HG03457 (cell line): ENCODE measurements at regions not wholly inside any gene's neighbourhood (a gene's known extent, or its start where the extent isn't known, plus 50 kb on each side); places are given as distances from the start of the nearest gene placed in this dataset.
"Not testable (repeated sequence)": the region's sequence is repeated elsewhere in the genome, so short reads cannot be mapped to it uniquely, and the experiment has no call there.

Experiments
- ATAC-seq: cut with Tn5 transposase; IDR thresholded peaks from one replicate; pipeline ENCODE4 v1.9.1; 2021; ENCODE audit warnings: moderate number of reproducible peaks; ENCODE audit not compliant: unreplicated experiment

- no peak for ATAC-seq
These were observed 295.7 kb downstream of the ADGRD1 start for GRCh38 chr12:131249246-131250027.

DNA sequence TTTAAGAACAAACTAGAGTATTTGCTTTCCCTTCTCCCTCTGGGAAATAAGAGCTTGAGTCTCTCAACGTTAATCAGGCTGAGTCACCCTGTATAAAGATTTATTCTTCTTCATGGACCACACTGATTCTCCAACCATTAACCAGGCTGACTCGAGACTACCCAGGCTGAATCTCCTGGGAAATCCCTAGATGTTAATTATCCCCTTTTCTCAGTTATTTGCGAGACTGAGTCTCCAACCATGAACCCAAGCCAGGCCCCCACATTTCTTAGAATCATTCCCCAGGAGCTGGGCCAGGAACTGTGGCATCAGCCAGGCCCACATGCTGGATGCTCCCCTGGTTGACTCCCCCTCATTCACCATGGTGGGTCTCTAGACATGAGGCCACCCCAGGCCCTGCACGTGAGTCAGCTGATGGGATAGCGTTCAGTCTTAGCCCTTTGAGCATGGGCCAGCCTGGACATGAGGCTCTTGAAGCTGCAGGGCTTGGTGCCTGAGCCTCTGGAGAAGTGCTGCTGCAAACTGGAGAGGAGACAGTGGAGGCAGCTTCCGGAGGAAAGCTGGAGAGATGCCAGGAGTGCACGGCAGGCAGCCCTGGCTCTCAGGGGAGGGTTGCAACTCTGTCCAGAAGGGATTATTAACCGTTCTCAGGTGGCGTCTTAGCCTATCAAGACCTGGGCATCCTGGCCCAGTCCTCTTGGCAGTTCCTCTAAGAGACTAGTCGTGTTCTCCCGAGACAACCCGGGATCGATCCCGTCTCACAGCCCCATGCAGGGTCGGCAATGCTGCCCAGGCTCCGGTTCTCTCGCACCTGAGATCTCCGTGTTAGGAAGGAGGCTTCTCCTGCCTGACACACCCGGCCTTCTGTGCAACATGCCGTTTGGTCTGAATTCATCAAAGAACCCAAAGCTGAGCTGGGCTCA is 296.6 kb downstream of the ADGRD1 start:
- ATAC-seq = no peak

- no peak for ATAC-seq
These were observed 297.2 kb downstream of the ADGRD1 start for GRCh38 chr12:131250951-131251315.

DNA sequence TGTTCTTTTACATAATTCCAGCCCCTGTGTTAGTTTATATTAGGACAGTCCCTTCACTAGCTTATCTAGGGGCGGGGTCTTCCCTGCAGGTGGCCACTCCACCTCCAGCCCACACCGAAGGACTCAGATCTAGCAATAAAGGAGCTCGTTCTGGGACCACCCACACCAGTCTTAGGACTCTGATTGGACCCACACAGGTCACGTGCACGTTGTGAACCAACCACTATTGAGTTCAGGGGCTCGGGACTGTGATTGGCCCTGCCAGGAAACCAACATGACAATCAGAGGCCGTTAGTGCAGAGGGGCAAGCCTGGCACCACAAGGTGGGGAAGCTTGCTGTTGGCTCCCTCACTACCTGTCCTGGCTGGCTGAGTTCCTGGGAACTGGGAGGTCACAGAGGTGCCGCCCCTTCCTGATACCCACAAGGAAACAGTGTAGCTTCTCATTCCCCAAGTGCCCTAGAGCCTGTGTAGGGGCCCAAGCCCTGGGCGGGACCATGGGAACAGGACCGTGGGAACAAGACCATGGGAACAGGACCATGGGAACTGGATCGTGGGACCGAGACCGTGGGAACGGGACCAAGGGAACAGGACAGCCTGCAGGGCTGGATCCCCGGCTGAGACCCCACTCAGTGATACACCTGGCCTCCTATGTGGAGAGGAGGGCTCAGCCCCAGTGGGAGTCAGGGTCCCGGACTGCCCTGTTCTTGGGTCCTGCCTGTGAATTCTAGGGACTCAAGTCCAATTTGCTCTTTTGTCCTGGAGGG is 297.8 kb downstream of the ADGRD1 start:
- no peak for ATAC-seq

- no peak for ATAC-seq
These were observed 299.8 kb downstream of the ADGRD1 start for GRCh38 chr12:131253376-131254026.

DNA sequence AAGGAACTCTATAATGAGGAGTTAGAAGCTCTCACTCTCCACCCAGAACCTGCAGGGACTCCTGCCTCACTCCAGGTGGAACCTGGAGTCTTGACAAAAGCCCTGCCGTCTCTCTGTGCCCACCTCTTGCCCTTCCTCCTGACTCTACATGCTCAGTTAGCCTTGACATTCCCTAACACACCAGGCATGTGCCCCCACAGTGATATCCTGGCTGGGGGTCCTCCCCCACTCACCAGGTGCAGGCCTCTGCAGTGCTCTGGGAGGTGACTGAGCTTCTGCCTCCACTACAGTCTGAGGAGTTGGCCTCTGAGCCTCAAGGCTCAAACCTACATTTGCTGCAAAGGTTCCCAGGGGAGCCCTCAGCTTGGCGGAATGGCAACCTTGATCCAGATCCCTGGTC is 300.7 kb downstream of the ADGRD1 start:
- no peak for ATAC-seq

DNA sequence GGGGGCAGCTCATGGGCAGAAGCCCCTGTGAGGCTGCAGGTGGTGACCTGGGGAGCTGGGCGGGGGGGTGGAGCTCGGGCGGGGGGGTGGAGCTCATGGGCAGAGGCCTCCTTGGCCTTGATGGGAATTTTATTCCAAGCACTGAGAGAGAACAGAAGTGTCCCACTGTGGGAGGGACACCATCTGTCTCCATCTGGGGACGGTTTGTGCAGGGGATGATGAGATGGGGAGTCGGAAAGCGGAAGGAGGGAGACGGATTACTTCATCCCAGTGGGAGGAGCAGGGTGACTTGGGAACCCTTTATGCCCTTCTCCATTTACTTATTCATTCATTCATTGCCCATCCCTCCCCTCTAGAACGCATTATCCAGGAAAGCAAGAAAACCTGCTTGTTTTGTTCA is 304.7 kb downstream of the ADGRD1 start:
- ATAC-seq = no peak

DNA sequence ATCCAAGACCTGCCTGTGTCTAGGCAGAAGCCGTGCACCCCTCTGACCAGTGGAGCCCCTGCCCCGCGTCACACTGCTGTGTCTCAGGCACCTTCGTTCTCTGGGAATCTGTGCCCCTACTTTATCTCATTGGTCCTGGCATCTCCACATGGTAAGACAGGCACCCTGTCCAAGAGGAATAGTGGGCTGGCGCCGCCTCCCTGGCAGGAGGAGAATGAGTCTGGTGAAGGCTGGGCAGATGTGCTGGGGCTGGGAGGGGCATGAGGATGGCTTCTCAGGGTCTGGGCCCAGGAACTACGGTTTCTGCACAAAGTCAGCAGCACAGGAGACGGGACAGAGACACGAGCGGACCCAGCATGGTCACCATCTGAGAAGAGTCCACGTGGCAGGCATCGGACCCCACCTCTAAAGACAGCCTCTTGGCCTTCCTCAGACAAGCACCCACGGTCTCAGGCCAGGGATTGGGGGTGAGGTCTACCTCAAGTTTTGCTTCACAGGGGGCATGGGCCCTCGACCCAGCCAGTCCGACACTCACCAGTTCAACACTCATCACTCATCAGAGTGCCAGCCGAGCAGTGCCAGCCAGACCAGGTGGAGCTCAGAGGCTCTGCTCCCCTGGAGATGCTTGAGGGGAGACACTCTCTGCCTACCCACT is 306.7 kb downstream of the ADGRD1 start:
- no peak for ATAC-seq

DNA sequence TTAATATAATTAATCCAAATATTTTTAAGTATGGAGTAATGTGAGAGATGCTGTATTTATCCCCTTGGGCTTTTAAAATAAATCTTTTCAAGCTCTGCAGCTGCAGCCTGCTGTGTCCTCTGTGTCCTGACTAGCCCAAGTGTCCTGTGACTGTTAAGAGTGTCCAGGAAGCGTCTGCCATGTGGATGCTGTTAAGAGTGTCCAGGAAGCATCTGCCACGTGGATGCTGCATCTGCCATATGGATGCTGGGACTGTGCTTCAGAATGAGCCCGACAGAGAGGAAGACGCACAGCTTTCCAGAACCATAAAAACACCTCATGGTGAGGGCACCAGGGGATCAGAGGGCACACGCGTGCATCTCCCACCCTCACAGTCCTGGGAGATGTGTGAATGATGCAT is 307.2 kb downstream of the ADGRD1 start:
- no peak for ATAC-seq

GRCh38 chr12:131261906-131262305 is 308.2 kb downstream of the ADGRD1 start:
- no peak for ATAC-seq

GRCh38 chr12:131263626-131264025 is 309.9 kb downstream of the ADGRD1 start:
- ATAC-seq = no peak

- ATAC-seq = no peak
These were observed 310.9 kb downstream of the ADGRD1 start for GRCh38 chr12:131264635-131265034.

GRCh38 chr12:131266591-131267467 is 313.1 kb downstream of the ADGRD1 start:
- ATAC-seq = no peak

- no peak for ATAC-seq
These were observed 313.9 kb downstream of the ADGRD1 start for GRCh38 chr12:131267576-131267975.

DNA sequence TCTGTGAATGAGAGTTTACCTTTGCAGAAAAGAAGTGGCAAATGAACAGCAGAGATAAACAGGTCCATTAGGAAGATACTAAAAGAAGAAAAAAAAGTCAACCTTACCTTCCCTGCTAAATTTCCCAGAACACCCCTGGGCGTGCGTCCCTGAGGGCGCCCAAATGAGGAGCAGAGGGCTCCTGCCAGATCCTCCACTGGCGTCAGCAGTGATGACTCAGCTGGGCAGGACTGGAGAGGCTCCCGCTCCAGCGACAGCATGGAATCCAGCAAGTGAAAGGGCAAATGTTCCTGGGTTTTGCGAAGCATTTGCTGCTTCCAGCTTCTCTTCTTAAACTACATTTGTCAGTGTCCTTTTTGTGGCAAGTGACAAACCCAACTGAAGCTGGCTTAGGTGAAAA is 314.4 kb downstream of the ADGRD1 start:
- ATAC-seq = not testable (repeated sequence)

DNA sequence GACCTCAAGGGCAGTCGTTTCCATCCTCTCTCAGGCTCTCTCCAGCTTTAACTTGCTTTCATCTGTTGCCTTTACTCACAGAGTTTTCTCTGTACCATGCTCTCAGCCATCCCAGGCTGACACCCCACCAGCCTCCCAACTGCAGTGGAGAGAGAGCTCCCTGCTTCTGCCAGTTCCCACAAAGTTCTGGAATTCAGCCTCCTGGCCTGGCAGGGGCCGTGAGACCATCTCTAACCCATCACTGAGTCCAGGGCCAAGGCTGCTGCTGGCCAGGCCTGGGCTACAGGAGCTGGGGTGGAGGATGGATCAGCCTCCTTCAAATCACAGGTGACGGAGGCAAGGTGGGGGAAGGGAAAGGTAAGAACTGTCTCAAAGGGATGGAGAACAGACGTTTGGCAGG is 314.9 kb downstream of the ADGRD1 start:
- not testable (repeated sequence) for ATAC-seq

DNA sequence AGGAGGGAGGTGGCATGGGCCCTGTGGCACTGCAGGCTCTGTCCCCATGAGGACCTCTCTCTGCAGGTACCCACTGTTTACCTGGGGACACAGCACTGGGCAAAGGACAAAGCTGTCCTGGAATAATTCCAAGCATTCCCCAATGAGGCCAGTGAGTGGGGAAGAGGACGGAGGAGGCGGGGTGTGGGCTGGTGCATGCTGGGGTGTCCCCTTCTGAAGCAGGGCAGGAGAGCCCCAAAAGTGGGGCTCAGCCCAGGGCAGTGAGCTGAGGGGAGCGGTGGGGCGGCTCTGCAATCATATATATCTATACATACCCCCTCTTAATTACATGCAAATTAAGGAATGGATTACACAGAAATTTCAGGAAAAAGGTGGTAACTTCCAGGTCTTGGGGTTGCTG is 315.8 kb downstream of the ADGRD1 start:
- no peak for ATAC-seq

DNA sequence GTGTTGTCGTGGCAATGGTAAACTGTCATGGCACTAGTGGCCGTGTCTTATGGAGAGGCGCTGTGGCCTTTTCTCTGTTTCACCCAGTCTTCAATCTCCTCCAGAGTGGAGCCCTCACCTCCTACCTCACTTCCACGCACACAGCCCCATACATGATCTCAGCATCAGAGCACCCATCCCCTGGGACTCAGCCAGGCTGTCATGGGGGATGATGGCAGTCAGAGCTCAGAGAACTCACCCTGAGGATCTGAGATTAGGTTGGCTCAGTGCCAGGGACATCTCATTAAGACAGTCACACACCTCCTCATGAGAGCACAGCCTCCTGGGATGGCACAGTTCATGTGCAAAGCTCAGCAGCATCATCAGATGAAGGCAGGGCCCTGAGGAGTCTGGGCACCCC is 316.3 kb downstream of the ADGRD1 start:
- not testable (repeated sequence) for ATAC-seq

- no peak for ATAC-seq
These were observed 318.0 kb downstream of the ADGRD1 start for GRCh38 chr12:131271724-131272123.
